ENCODE measurements at regions not wholly inside any gene's neighbourhood (a gene's known extent, or its start where the extent isn't known, plus 50 kb on each side); places are given as distances from the start of the nearest gene placed in this dataset.

GRCh38 chr10:118234683-118235082 lies 107.4 kb downstream of the FAM204A start:
- no peak for TF ChIP-seq CTCF (conservative IDR thresholded peaks at IDR 0.05)
- no peak for TF ChIP-seq ZFX (IDR thresholded peaks at IDR 0.05)
